H1 (cell line): ENCODE measurements at regions not wholly inside any gene's neighbourhood (a gene's known extent, or its start where the extent isn't known, plus 50 kb on each side); places are given as distances from the start of the nearest gene placed in this dataset.

ENCODE experiments used
- CHD7 ChIP-seq: fragments of 300-600 bp; sonication (generic); IDR thresholded peaks from 2 replicates; pipeline ENCODE4 v1.7.1; 2012; ENCODE audit warnings: low read length, moderate library complexity, mild to moderate bottlenecking, inconsistent platforms; ENCODE audit not compliant: insufficient replicate concordance
- HDAC2 ChIP-seq, 2 experiments: fragments of 300-600 bp in 1 of 2; sonication (generic) in 1 of 2; IDR thresholded peaks; 2 replicates each; pipeline ENCODE4 v1.6.1; 2011 to 2012; ENCODE audit warnings: low read depth in 2 of 2, low read length in 2 of 2, mild to moderate bottlenecking in 2 of 2, moderate library complexity in 2 of 2, borderline replicate concordance in 1 of 2, inconsistent platforms in 1 of 2
- JUN ChIP-seq: IDR thresholded peaks from 2 replicates; pipeline ENCODE4 v1.6.1; 2011; ENCODE audit warnings: low read depth, mild to moderate bottlenecking, improper control_type of control experiment, low read length
- KDM1A ChIP-seq: fragments of 200-600, 300-600 bp; sonication (generic); IDR thresholded peaks from 2 replicates; pipeline ENCODE4 v1.7.1; 2016; ENCODE audit warnings: mild to moderate bottlenecking, low read length, borderline replicate concordance
- KDM5A ChIP-seq: fragments of 200-600 bp; IDR thresholded peaks from 2 replicates; pipeline ENCODE4 v1.7.1; 2012; ENCODE audit warnings: mild to moderate bottlenecking, low read length, inconsistent platforms, mixed read lengths
- NRF1 ChIP-seq: IDR thresholded peaks from 2 replicates; pipeline ENCODE4 v1.6.1; 2011; ENCODE audit warnings: mild to moderate bottlenecking, low read depth, low read length, improper control_type of control experiment
- POU5F1 ChIP-seq: IDR thresholded peaks from 2 replicates; pipeline ENCODE4 v1.6.1; 2011; ENCODE audit warnings: low read depth, mild to moderate bottlenecking, low read length, moderate library complexity
- SIRT6 ChIP-seq: IDR thresholded peaks from one replicate; pipeline ENCODE4 v1.7.1; 2012; ENCODE audit warnings: low read length, inconsistent platforms
- TAF7 ChIP-seq: optimal IDR thresholded peaks from 2 replicates; pipeline ENCODE3; 2011; ENCODE audit warnings: low read depth, mild to moderate bottlenecking, inconsistent platforms, low read length, moderate library complexity, borderline replicate concordance
- TEAD4 ChIP-seq: IDR thresholded peaks from 2 replicates; pipeline ENCODE4 v1.6.1; 2012; ENCODE audit warnings: low read depth, low read length, inconsistent platforms, mixed read lengths

- TF ChIP-seq CHD7, result no peak
- no peak for TF ChIP-seq KDM5A
- TF ChIP-seq TAF7, result no peak
- TF ChIP-seq POU5F1, result no peak
- no peak for TF ChIP-seq TEAD4
- no peak for TF ChIP-seq JUN
- TF ChIP-seq NRF1, result no peak
- TF ChIP-seq SIRT6, result no peak
- no peak for TF ChIP-seq KDM1A
- TF ChIP-seq HDAC2 (IDR thresholded peaks at IDR 0.05; ENCODE audit: borderline replicate concordance in 1 of 2, low read depth in 2 of 2, low read length in 2 of 2), result no peak
Observed at GRCh38 chr4:85274955-85275354, 200.0 kb upstream of the ARHGAP24 start (continued).
